PC-9 (cell line): ENCODE measurements at regions not wholly inside any gene's neighbourhood (a gene's known extent, or its start where the extent isn't known, plus 50 kb on each side); places are given as distances from the start of the nearest gene placed in this dataset.

Source experiments
- BruUV-seq: library from RNA; stranded (reverse); fragments of 400-500 nt; replicated peaks from 2 replicates; lab custom pipeline; 2021; lab: Mats Ljungman, UMichigan
- CTCF ChIA-PET: fragments of 300-600 bp; sonication (Branson Sonifier 250); formaldehyde crosslinking; loops from one replicate; lab custom pipeline; 2022; ENCODE audit warnings: antibody characterized with exemption; lab: Charles Lee
- POLR2A ChIA-PET: fragments of 300-600 bp; sonication (Branson Sonifier 250); formaldehyde crosslinking; loops from one replicate; lab custom pipeline; 2022; ENCODE audit warnings: antibody characterized with exemption; ENCODE audit not compliant: unreplicated experiment; lab: Charles Lee
- DNase-seq, 2 experiments: peaks; one replicate each; pipeline versions ENCODE4 v3.0.0 to v3.0.0-alpha.2; 2015 to 2022; ENCODE audit warnings: mixed read lengths in 1 of 2
- H2AFZ ChIP-seq: fragments of 200-600 bp; sonication (generic); 2 replicates; pipeline ENCODE4 v1.8.1; 2017; ENCODE audit warnings: antibody characterized with exemption
- H3F3A ChIP-seq: fragments of 200-600 bp; sonication (generic); 2 replicates; pipeline ENCODE4 v1.8.1; 2017; ENCODE audit warnings: antibody characterized with exemption, mild to moderate bottlenecking, low read depth; ENCODE audit not compliant: insufficient read depth
- H3K27ac ChIP-seq: fragments of 200-600 bp; sonication (generic); 2 replicates; pipeline ENCODE4 v1.6.1; 2016; ENCODE audit warnings: mixed run types
- H3K27me3 ChIP-seq: fragments of 200-600 bp; sonication (generic); 2 replicates; pipeline ENCODE4 v1.6.1; 2016; ENCODE audit warnings: low read depth, mixed run types; ENCODE audit not compliant: insufficient read depth
- H3K36me3 ChIP-seq: fragments of 200-600 bp; sonication (generic); 2 replicates; pipeline ENCODE4 v1.6.1; 2016; ENCODE audit warnings: low read depth, mixed run types
- H3K4me1 ChIP-seq: fragments of 200-600 bp; sonication (generic); replicated peaks from 2 replicates; pipeline ENCODE4 v1.6.1; 2016; ENCODE audit warnings: mixed run types; ENCODE audit not compliant: insufficient read depth
- H3K4me2 ChIP-seq: fragments of 200-600 bp; sonication (generic); 2 replicates; pipeline ENCODE4 v1.6.1; 2017; ENCODE audit warnings: mixed run types
- H3K4me3 ChIP-seq: fragments of 200-600 bp; sonication (generic); 2 replicates; pipeline ENCODE4 v1.6.1; 2016; ENCODE audit warnings: mixed run types
- H3K79me2 ChIP-seq: fragments of 200-600 bp; sonication (generic); 2 replicates; pipeline ENCODE4 v1.6.1; 2017; ENCODE audit warnings: low read depth, mixed run types
- H3K9me2 ChIP-seq: fragments of 200-600 bp; sonication (generic); 2 replicates; pipeline ENCODE4 v1.8.1; 2017; ENCODE audit warnings: mild to moderate bottlenecking; ENCODE audit not compliant: insufficient read depth
- H3K9me3 ChIP-seq: fragments of 200-600 bp; sonication (generic); 2 replicates; pipeline ENCODE4 v1.8.1; 2016; ENCODE audit warnings: low read depth; ENCODE audit not compliant: insufficient read depth
- H4K20me1 ChIP-seq: fragments of 200-600 bp; sonication (generic); 2 replicates; pipeline ENCODE4 v1.8.1; 2017; ENCODE audit not compliant: insufficient read depth
- EZH2 ChIP-seq: fragments of 200-600 bp; sonication (generic); IDR thresholded peaks from 2 replicates; pipeline ENCODE4 v1.8.0; 2017; ENCODE audit warnings: antibody characterized with exemption, low read depth
- intact Hi-C: fragments of 100-400 bp; cut with micrococcal nuclease; formaldehyde crosslinking; loops from one replicate; pipeline ENCODE4 v1.10.0; 2022; ENCODE audit not compliant: unreplicated experiment
- TF ChIP-seq, protein P1 (sequence below): fragments of 200-600 bp; sonication (generic); conservative IDR thresholded peaks from 2 replicates; pipeline ENCODE4 v1.6.1; 2017; ENCODE audit warnings: mixed run types, antibody characterized with exemption, mild to moderate bottlenecking, moderate library complexity

DNA sequence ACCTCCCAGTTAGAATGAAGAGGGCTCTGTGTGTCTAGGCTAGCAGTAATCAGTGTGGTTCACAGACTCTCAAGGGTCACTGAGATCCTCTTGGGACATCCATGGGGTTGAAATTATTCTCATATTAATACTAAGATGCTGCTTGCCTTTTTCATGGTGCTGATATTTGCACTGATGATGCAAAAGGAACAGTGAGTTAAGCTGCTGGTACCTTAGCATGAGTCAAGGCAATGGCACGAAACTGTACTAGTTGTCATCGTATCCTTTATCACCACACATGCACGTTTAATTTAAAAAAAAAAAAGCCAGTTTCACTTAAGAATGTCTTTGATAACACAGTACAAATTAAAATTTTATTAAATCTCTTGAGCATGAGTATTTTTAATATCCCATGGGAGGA, 151.9 kb upstream of the TANK start:
- Histone ChIP-seq H2AFZ (no peak overlapping the region), H3K27me3 (no peaks in the 10 kb centered on the region), H4K20me1 (no peaks in the 10 kb centered on the region), H3F3A (no peaks in the 10 kb centered on the region), H3K4me3 (no peak overlapping the region), H3K9me3 (no peaks in the 10 kb centered on the region), H3K4me1 (no peaks in the 10 kb centered on the region), H3K36me3 (no peaks in the 10 kb centered on the region), H3K4me2 (no peak overlapping the region), H3K79me2 (no peaks in the 10 kb centered on the region), H3K9me2 (no peaks in the 10 kb centered on the region), H3K27ac (no peak overlapping the region)
- no peak for TF ChIP-seq EZH2
- TF ChIP-seq, protein P1, sequence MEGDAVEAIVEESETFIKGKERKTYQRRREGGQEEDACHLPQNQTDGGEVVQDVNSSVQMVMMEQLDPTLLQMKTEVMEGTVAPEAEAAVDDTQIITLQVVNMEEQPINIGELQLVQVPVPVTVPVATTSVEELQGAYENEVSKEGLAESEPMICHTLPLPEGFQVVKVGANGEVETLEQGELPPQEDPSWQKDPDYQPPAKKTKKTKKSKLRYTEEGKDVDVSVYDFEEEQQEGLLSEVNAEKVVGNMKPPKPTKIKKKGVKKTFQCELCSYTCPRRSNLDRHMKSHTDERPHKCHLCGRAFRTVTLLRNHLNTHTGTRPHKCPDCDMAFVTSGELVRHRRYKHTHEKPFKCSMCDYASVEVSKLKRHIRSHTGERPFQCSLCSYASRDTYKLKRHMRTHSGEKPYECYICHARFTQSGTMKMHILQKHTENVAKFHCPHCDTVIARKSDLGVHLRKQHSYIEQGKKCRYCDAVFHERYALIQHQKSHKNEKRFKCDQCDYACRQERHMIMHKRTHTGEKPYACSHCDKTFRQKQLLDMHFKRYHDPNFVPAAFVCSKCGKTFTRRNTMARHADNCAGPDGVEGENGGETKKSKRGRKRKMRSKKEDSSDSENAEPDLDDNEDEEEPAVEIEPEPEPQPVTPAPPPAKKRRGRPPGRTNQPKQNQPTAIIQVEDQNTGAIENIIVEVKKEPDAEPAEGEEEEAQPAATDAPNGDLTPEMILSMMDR: no peak
- CTCF ChIA-PET: no interaction called here
- DNase-seq: no peak
- intact Hi-C loops: no loop called here
- no TSS peak for BruUV-seq
- POLR2A ChIA-PET: no interaction called here

DNA sequence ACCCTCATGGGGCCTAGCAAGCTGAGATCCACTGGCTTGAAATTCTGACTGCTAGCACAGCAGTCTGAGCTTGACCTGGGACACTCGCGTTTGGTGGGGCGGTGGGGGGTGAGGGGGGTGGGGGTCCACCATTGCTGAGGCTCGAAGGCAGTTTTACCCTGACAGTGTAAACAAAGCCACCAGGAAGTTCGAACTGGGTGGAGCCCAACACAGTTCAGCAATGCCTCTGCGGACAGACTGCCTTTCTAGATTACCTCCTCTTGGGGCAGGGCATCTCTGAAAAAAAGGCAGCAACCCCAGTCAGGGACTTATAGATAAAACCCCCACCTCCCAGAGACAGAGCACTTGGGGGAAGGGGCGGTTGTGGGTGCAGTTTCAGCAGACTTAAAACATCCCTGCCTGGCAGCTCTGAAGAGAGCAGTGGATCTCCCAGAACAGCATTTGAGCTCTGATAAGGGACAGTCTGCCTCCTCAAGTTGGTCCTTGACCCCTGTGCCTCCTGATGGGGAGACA, 149.7 kb upstream of the TANK start:
- H3K9me2 ChIP-seq: no peaks in the 10 kb centered on the region
- no peak for DNase-seq
- no peaks in the 10 kb centered on the region for H4K20me1 ChIP-seq
- no peaks in the 10 kb centered on the region for H3K4me1 ChIP-seq
- no peaks in the 10 kb centered on the region for H3K27me3 ChIP-seq
- no peak overlapping the region for H3K4me2 ChIP-seq
- H3K36me3 ChIP-seq: no peaks in the 10 kb centered on the region
- ChIA-PET CTCF (no interaction called here), POLR2A (no interaction called here)
- H3K4me3 ChIP-seq: no peak overlapping the region
- no peaks in the 10 kb centered on the region for H3F3A ChIP-seq
- no peak overlapping the region for H2AFZ ChIP-seq
- H3K79me2 ChIP-seq: no peaks in the 10 kb centered on the region
- BruUV-seq: no TSS peak
- H3K27ac ChIP-seq: no peak overlapping the region
- no peak for TF ChIP-seq EZH2
- TF ChIP-seq, protein P1: no peak
- intact Hi-C loops: no loop called here
- H3K9me3 ChIP-seq: no peaks in the 10 kb centered on the region

DNA sequence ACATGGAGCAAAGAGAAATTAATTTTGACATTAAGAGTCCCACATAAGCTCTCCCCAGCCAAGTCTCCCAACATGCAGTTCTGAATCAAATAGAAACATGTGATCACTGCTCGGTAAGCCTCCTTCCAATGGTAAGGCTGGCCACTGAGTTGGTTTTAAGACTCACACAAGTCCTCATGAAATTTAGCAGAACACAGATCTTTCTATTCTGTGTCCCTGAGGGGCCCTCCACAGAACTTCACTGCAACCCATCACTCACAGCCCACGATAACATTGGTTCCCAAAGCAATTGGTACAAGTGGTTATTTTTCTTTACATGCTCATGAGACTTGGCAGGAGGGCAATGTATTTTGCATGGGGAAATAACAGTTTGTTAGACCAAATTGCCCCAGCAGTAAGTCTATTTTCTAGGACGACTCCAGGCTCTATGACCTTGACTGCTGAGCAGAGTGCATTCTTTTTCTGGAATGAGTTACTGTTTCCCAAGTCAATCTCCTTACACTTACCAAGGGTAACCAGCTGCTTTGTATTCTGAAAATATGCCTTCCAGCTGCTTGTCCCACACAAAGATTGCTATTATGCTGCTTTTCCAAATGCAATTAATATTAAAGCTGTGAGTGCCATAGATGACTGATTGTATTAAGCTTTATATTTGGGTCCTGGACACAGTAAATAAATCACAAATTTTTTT, 142.3 kb upstream of the TANK start:
- Histone ChIP-seq H3K4me2 (no peak overlapping the region), H3K9me2 (no peaks in the 10 kb centered on the region), H3K36me3 (no peaks in the 10 kb centered on the region), H3K27me3 (no peaks in the 10 kb centered on the region), H3F3A (no peaks in the 10 kb centered on the region), H3K4me3 (no peak overlapping the region), H3K4me1 (no peaks in the 10 kb centered on the region), H3K9me3 (no peaks in the 10 kb centered on the region), H2AFZ (no peak overlapping the region), H4K20me1 (no peaks in the 10 kb centered on the region), H3K27ac (no peak overlapping the region), H3K79me2 (no peaks in the 10 kb centered on the region)
- ChIA-PET POLR2A (no interaction called here), CTCF (no interaction called here)
- no peak for DNase-seq
- TF ChIP-seq, protein P1: no peak
- TF ChIP-seq EZH2: no peak
- intact Hi-C loops: no loop called here
- BruUV-seq: no TSS peak
